ENCODE measurements at regions not wholly inside any gene's neighbourhood (a gene's known extent, or its start where the extent isn't known, plus 50 kb on each side); places are given as distances from the start of the nearest gene placed in this dataset.

DNA sequence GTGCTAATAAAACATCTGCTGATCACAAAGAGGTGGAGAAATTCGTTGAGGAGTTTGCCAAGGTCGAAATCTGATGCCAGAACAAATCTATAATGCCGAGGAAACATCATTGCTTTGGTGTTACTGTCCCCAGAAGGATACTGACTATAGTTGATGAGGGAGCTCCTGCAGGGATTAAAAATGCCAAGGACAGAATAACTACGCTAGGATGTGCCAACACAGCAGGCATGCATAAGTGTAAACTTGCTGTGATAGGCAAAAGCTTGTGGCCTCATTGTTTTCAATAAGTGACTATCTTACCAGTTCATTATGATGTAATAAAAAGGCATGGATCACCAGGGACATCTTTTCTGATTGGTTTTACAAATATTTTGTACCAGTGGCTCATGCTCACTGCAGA lies 66.8 kb upstream of the ADCY2 start:
- Histone ChIP-seq H4K20me1 (replicated peaks in 1 of 2; ENCODE audit: control insufficient read depth in 1 of 2, insufficient read depth in 2 of 2, low read length in 2 of 2) (no peaks in the 10 kb centered on the region), H3K9ac (replicated peaks in 1 of 4; ENCODE audit: extremely low read depth in 1 of 4, low read depth in 3 of 4, low read length in 3 of 4) (no peak overlapping the region), H2BK15ac (ENCODE audit: low read length) (no peak overlapping the region), H3K4me3 (ENCODE audit: extremely low read depth in 1 of 4, insufficient read depth in 2 of 4, low read depth in 3 of 4, low read length in 4 of 4) (no peak overlapping the region), H2BK12ac (ENCODE audit: low read depth, low read length) (no peak overlapping the region), H3K23ac (ENCODE audit: insufficient read length) (no peak overlapping the region), H3K36me3 (ENCODE audit: control insufficient read depth in 2 of 4, insufficient read depth in 4 of 4, low read length in 3 of 4) (no peaks in the 10 kb centered on the region), H3K56ac (replicated peaks; ENCODE audit: insufficient read length, low read depth, low read length) (no peak overlapping the region), H2AFZ (ENCODE audit: low read length) (no peak overlapping the region), H3K27ac (ENCODE audit: low read depth, low read length) (no peak overlapping the region), H2AK5ac (ENCODE audit: low read depth, low read length) (no peak overlapping the region), H2BK5ac (ENCODE audit: low read depth, low read length) (no peak overlapping the region), H4K5ac (ENCODE audit: insufficient read length, low read depth, low read length) (no peak overlapping the region), H3K4me1 (replicated peaks in 1 of 4; ENCODE audit: control insufficient read depth in 3 of 4, insufficient read depth in 4 of 4, low read length in 3 of 4) (peaks cover 0 to 9% (median 4%) of the 10 kb centered on the region in 4 experiments; a peak in 4 of 7 replicates), H3K14ac (ENCODE audit: insufficient read length) (no peak overlapping the region), H4K8ac (ENCODE audit: extremely low read depth, insufficient read depth, low read length) (no peak overlapping the region), H3K4me2 (ENCODE audit: insufficient read depth in 1 of 2, low read depth in 2 of 2, low read length in 2 of 2) (no peak overlapping the region), H3K4ac (replicated peaks; ENCODE audit: insufficient read length, low read depth, low read length) (no peak overlapping the region), H3K27me3 (replicated peaks in 1 of 4; ENCODE audit: control insufficient read depth in 3 of 4, extremely low read depth in 1 of 4, insufficient read depth in 3 of 4, low read length in 3 of 4) (no peaks in the 10 kb centered on the region; a peak in 1 of 7 replicates), H3K79me1 (ENCODE audit: low read depth, low read length) (no peaks in the 10 kb centered on the region), H3K79me2 (ENCODE audit: control insufficient read depth in 1 of 2, insufficient read depth in 2 of 2, low read length in 2 of 2) (no peaks in the 10 kb centered on the region), H2BK120ac (replicated peaks; ENCODE audit: low read depth, low read length) (no peak overlapping the region), H2BK20ac (ENCODE audit: low read length) (no peak overlapping the region), H3K9me3 (ENCODE audit: insufficient read depth in 2 of 2, low read depth in 1 of 2, low read length in 1 of 2) (no peaks in the 10 kb centered on the region), H3K23me2 (ENCODE audit: low read depth, low read length) (no peaks in the 10 kb centered on the region; the same call in 1 of the 2 replicates), H4K91ac (replicated peaks; ENCODE audit: insufficient read length, low read length) (no peak overlapping the region), H3K18ac (ENCODE audit: extremely low read depth, low read length) (no peak overlapping the region)
- no peak for FAIRE-seq
- CTCF ChIA-PET (ENCODE audit: partially characterized antibody) = interaction anchor here (0.9 kb wide), 1 partner anchor 13 kb away, joined by 3 read pairs; no protein-coding TSS in a partner anchor
- 87% methylated on average over 4 of the region's 4 CpGs; no CpG with 5 or more reads in 1 of the 2 experiments for WGBS, 2 experiments (ENCODE audit: extremely low coverage in 1 of 2, insufficient coverage in 1 of 2, insufficient read length in 1 of 2, insufficient replicate concordance in 2 of 2, low coverage in 1 of 2, low lambda C conversion rate in 2 of 2, missing lambda C conversion rate in 1 of 2)
- DNase-seq (ENCODE audit: low read depth in 1 of 2, low spot score in 2 of 2) = no peak
- POLR2A ChIA-PET (ENCODE audit: partially characterized antibody) = no interaction called here
- TF ChIP-seq ASH2L (IDR thresholded peaks at IDR 0.05; ENCODE audit: low read length) = no peak
- TF ChIP-seq SRF (IDR thresholded peaks at IDR 0.05; ENCODE audit: low read depth, low read length) = no peak
- TF ChIP-seq NANOG (IDR thresholded peaks at IDR 0.05; ENCODE audit: insufficient read depth, low read depth, low read length, poor library complexity, severe bottlenecking) = no peak
- TF ChIP-seq TAF7 (optimal IDR thresholded peaks at IDR 0.05; ENCODE audit: borderline replicate concordance, low read depth, low read length) = no peak
- no peak for TF ChIP-seq KDM1A (IDR thresholded peaks at IDR 0.05; ENCODE audit: borderline replicate concordance, low read length)
- TF ChIP-seq, protein P1, sequence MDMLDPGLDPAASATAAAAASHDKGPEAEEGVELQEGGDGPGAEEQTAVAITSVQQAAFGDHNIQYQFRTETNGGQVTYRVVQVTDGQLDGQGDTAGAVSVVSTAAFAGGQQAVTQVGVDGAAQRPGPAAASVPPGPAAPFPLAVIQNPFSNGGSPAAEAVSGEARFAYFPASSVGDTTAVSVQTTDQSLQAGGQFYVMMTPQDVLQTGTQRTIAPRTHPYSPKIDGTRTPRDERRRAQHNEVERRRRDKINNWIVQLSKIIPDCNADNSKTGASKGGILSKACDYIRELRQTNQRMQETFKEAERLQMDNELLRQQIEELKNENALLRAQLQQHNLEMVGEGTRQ (IDR thresholded peaks at IDR 0.05; ENCODE audit: low read length) = no peak
- TF ChIP-seq SP1 (IDR thresholded peaks at IDR 0.05; ENCODE audit: low read depth, low read length) = no peak
- TF ChIP-seq TEAD4 (IDR thresholded peaks at IDR 0.05; ENCODE audit: low read depth, low read length) = no peak
- no peak for TF ChIP-seq POU5F1 (IDR thresholded peaks at IDR 0.05; ENCODE audit: low read depth, low read length)
- no peak for TF ChIP-seq RNF2 (IDR thresholded peaks at IDR 0.05; ENCODE audit: borderline replicate concordance, low read depth, low read length, missing control alignments, poor library complexity, severe bottlenecking)

All from H1 (cell line).